Bronchial epithelial cell (primary cell): ENCODE measurements at regions not wholly inside any gene's neighbourhood (a gene's known extent, or its start where the extent isn't known, plus 50 kb on each side); places are given as distances from the start of the nearest gene placed in this dataset.

Experiments
- DNase-seq: peaks from one replicate; pipeline ENCODE4 v3.0.0-alpha.2; 2010; ENCODE audit warnings: low read depth
- FAIRE-seq: peaks from 2 replicates; lab custom pipeline; 2011; peaks lifted over from hg19 to GRCh38; lab: Jason Lieb, UNC
- H3K27me3 ChIP-seq: 2 replicates; pipeline ENCODE4 v1.5.1; 2011; ENCODE audit warnings: low read length; ENCODE audit not compliant: control insufficient read depth, insufficient read depth
- H3K36me3 ChIP-seq: 2 replicates; pipeline ENCODE4 v1.5.1; 2011; ENCODE audit warnings: low read length; ENCODE audit not compliant: control insufficient read depth, insufficient read depth
- H3K4me3 ChIP-seq: 2 replicates; pipeline ENCODE4 v1.5.1; 2011; ENCODE audit warnings: mild to moderate bottlenecking, low read depth, low read length, control low read depth
- CTCF ChIP-seq: IDR thresholded peaks from 2 replicates; pipeline ENCODE4 v1.5.1; 2011; ENCODE audit warnings: mild to moderate bottlenecking, moderate library complexity, low read length, control low read depth, inconsistent platforms; ENCODE audit not compliant: insufficient read depth, severe bottlenecking

GRCh38 chr20:52011093-52011492, 180.5 kb downstream of the ZFP64 start:
- FAIRE-seq (no peak), DNase-seq (no peak)
- no peak for TF ChIP-seq CTCF
- Histone ChIP-seq H3K27me3 (no peaks in the 10 kb centered on the region), H3K36me3 (no peaks in the 10 kb centered on the region), H3K4me3 (no peak overlapping the region)

- DNase-seq (no peak), FAIRE-seq (no peak)
- Histone ChIP-seq H3K36me3 (no peaks in the 10 kb centered on the region), H3K27me3 (no peaks in the 10 kb centered on the region), H3K4me3 (no peak overlapping the region)
- TF ChIP-seq CTCF: no peak
Measured at GRCh38 chr20:52010541-52010940, 181.0 kb downstream of the ZFP64 start.

GRCh38 chr20:52008874-52009273, 182.7 kb downstream of the ZFP64 start:
- Histone ChIP-seq H3K36me3 (no peaks in the 10 kb centered on the region), H3K4me3 (no peak overlapping the region), H3K27me3 (no peaks in the 10 kb centered on the region)
- FAIRE-seq (no peak), DNase-seq (no peak)
- TF ChIP-seq CTCF: no peak

GRCh38 chr20:52004715-52005114, 186.9 kb downstream of the ZFP64 start:
- no peaks in the 10 kb centered on the region for H3K36me3 ChIP-seq
- no peak for DNase-seq
- FAIRE-seq: no peak

GRCh38 chr20:52004018-52004417, 187.6 kb downstream of the ZFP64 start:
- no peaks in the 10 kb centered on the region for H3K27me3 ChIP-seq
- H3K4me3 ChIP-seq: no peak overlapping the region
- no peak for FAIRE-seq
- no peak for DNase-seq
- TF ChIP-seq CTCF: no peak
- H3K36me3 ChIP-seq: no peaks in the 10 kb centered on the region

More at GRCh38 chr20:52004715-52005114, 186.9 kb downstream of the ZFP64 start:
- TF ChIP-seq CTCF: no peak
- Histone ChIP-seq H3K4me3 (no peak overlapping the region), H3K27me3 (no peaks in the 10 kb centered on the region)

GRCh38 chr20:52003415-52003814, 188.2 kb downstream of the ZFP64 start:
- FAIRE-seq (no peak), DNase-seq (no peak)
- TF ChIP-seq CTCF: no peak
- no peaks in the 10 kb centered on the region for H3K36me3 ChIP-seq
- H3K27me3 ChIP-seq: no peaks in the 10 kb centered on the region
- no peak overlapping the region for H3K4me3 ChIP-seq
